ENCODE measurements at regions not wholly inside any gene's neighbourhood (a gene's known extent, or its start where the extent isn't known, plus 50 kb on each side); places are given as distances from the start of the nearest gene placed in this dataset.

DNA sequence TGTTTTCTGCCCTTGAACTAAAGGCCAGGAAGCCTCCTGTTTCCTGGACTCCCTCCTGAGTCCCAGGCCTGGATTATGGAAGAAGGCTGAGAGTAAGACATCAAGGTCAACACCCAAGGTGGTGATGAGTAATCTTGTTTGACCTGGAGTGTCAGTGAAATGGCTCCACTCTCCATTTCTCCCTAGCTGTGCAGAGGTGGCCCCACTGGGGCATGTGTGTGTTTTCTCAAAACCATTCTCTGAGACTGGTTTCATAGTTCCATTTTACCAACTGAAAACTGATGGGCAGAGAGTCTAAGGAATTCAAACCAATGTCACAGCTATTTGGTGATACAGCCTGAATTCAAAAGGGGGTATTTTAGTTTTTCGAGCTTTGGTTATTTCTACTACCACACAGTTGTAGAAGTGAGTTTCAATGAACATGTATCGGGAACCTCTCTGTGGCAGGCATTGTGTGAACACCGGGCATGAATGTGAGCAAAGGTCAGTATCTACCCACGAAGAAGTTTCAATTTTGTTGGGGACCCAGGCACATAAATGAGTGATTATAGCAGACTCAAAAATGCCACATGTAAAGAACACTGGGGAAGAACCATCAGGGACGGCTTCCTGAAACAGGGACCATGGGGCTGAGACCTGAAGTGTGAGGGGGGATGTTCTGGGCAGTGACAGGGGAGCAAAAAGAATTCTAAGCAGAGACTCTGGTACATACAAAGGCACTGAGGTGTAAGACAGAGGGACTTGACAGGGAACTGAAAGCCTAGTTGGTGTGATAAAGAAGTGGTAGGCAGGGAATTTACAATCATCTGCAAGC is 269.6 kb upstream of the KLF4 start:
- Histone ChIP-seq H3K79me2 (ENCODE audit: control insufficient read depth, insufficient read depth, low read length) (no peaks in the 10 kb centered on the region), H4K20me1 (replicated peaks; ENCODE audit: control insufficient read depth, extremely low read depth, insufficient read depth, low read length) (no peaks in the 10 kb centered on the region), H2AFZ (ENCODE audit: low read depth, low read length) (no peak overlapping the region), H3K36me3 (ENCODE audit: control insufficient read depth in 2 of 2, extremely low read depth in 1 of 2, insufficient read depth in 2 of 2, low read length in 2 of 2) (no peaks in the 10 kb centered on the region), H3K9ac (replicated peaks; ENCODE audit: extremely low read depth, insufficient read depth, low read length) (no peak overlapping the region), H3K4me2 (ENCODE audit: insufficient read depth, low read length) (no peak overlapping the region), H3K9me3 (replicated peaks; ENCODE audit: control insufficient read depth, insufficient read depth, low read length) (no peaks in the 10 kb centered on the region), H3K9me1 (replicated peaks; ENCODE audit: control insufficient read depth, extremely low read depth, insufficient read depth, low read length) (no peaks in the 10 kb centered on the region), H3K27ac (ENCODE audit: insufficient read depth, low read depth, low read length) (no peak overlapping the region), H3K4me1 (ENCODE audit: control insufficient read depth, extremely low read depth, insufficient read depth, low read length) (peaks cover 17% of the 10 kb centered on the region), H3K4me3 (replicated peaks in 1 of 3; ENCODE audit: insufficient read depth in 1 of 3, low read depth in 1 of 3, low read length in 3 of 3) (no peak overlapping the region), H3K27me3 (ENCODE audit: control insufficient read depth in 2 of 2, insufficient read depth in 2 of 2, low read length in 2 of 2) (no peaks in the 10 kb centered on the region)
- BruUV-seq (replicated peaks), result no TSS peak
- ChIA-PET CTCF (no interaction called here), POLR2A (no interaction called here)
- DNase-seq (ENCODE audit: low read depth, low spot score) (no peak), FAIRE-seq (no peak)
- intact Hi-C loops (cut with micrococcal nuclease) (no loop called here), dilution Hi-C loops (cut with MboI; ENCODE audit: extremely low pct_ligation_motif_present, low sequenced_read_pairs) (no loop called here)
- TF ChIP-seq FOS (IDR thresholded peaks at IDR 0.05; ENCODE audit: borderline replicate concordance, insufficient read depth, low read length) (no peak), EZH2 (IDR thresholded peaks at IDR 0.05; ENCODE audit: borderline replicate concordance, low read depth, low read length, severe bottlenecking) (no peak), POLR2A (IDR thresholded peaks at IDR 0.05; ENCODE audit: low read depth, low read length) (no peak), GATA2 (IDR thresholded peaks at IDR 0.05; ENCODE audit: insufficient read depth, insufficient read length, low read depth, low read length) (no peak), JUN (IDR thresholded peaks at IDR 0.05; ENCODE audit: borderline replicate concordance, insufficient read depth, insufficient read length, low read depth) (no peak), POLR2AphosphoS5 (IDR thresholded peaks at IDR 0.05; ENCODE audit: insufficient read depth, low read depth, low read length) (no peak), MYC (IDR thresholded peaks at IDR 0.05; ENCODE audit: low read depth, low read length) (no peak)
- TF ChIP-seq, protein P1, sequence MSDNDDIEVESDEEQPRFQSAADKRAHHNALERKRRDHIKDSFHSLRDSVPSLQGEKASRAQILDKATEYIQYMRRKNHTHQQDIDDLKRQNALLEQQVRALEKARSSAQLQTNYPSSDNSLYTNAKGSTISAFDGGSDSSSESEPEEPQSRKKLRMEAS (IDR thresholded peaks at IDR 0.05; ENCODE audit: insufficient read depth, insufficient read length), result no peak
- TF ChIP-seq, protein P2, sequence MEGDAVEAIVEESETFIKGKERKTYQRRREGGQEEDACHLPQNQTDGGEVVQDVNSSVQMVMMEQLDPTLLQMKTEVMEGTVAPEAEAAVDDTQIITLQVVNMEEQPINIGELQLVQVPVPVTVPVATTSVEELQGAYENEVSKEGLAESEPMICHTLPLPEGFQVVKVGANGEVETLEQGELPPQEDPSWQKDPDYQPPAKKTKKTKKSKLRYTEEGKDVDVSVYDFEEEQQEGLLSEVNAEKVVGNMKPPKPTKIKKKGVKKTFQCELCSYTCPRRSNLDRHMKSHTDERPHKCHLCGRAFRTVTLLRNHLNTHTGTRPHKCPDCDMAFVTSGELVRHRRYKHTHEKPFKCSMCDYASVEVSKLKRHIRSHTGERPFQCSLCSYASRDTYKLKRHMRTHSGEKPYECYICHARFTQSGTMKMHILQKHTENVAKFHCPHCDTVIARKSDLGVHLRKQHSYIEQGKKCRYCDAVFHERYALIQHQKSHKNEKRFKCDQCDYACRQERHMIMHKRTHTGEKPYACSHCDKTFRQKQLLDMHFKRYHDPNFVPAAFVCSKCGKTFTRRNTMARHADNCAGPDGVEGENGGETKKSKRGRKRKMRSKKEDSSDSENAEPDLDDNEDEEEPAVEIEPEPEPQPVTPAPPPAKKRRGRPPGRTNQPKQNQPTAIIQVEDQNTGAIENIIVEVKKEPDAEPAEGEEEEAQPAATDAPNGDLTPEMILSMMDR (IDR thresholded peaks at IDR 0.05; ENCODE audit: extremely low read depth in 1 of 2, insufficient read depth in 1 of 2, low read depth in 1 of 2, low read length in 2 of 2), result no peak

All from endothelial cell of umbilical vein (primary cell).